Transverse colon (tissue), 4 donors: ENCODE measurements at regions not wholly inside any gene's neighbourhood (a gene's known extent, or its start where the extent isn't known, plus 50 kb on each side); places are given as distances from the start of the nearest gene placed in this dataset.

Experiments
- DNase-seq: peaks from one replicate; pipeline ENCODE4 v3.0.0-alpha.2; 2019
- H3K27ac ChIP-seq, 4 donors: fragments of 200-600 bp; sonication (generic); 2 replicates each; pipeline ENCODE4 v1.5.1; 2016 to 2018; ENCODE audit warnings: inconsistent platforms in 4 of 4
- H3K27me3 ChIP-seq: fragments of 200-600 bp; sonication (generic); 2 replicates; pipeline ENCODE4 v1.5.1; 2017; ENCODE audit warnings: inconsistent platforms
- H3K36me3 ChIP-seq, 4 donors: fragments of 200-600 bp; sonication (generic); 2 replicates each; pipeline ENCODE4 v1.5.1; 2017 to 2019; ENCODE audit warnings: inconsistent platforms in 4 of 4
- H3K4me1 ChIP-seq, 4 donors: fragments of 200-600 bp; sonication (generic); 2 replicates each; pipeline ENCODE4 v1.5.1; 2017 to 2020; ENCODE audit warnings: inconsistent platforms in 4 of 4
- H3K4me3 ChIP-seq, 4 donors: fragments of 200-600 bp; sonication (generic); 1 replicate in 1 of 4; 2 replicates in 3 of 4; pipeline versions ENCODE4 v1.5.1 to v1.6.1; 2017 to 2019; ENCODE audit warnings: inconsistent platforms in 4 of 4
- H3K9me3 ChIP-seq, 2 donors: fragments of 200-600 bp; sonication (generic); 2 replicates each; pipeline ENCODE4 v1.5.1; 2017 to 2019; ENCODE audit warnings: inconsistent platforms in 2 of 2
- EP300 ChIP-seq: sonication (generic); formaldehyde crosslinking; IDR thresholded peaks from one replicate; pipeline ENCODE4 v1.6.1; 2017; ENCODE audit warnings: antibody characterized with exemption, low read depth
- POLR2A ChIP-seq: fragments of 450-650 bp; IDR thresholded peaks from one replicate; pipeline ENCODE4 v1.6.1; 2016; ENCODE audit warnings: antibody characterized with exemption, mild to moderate bottlenecking, moderate library complexity
- POLR2AphosphoS5 ChIP-seq, 3 donors: sonication (generic); formaldehyde crosslinking; IDR thresholded peaks; one replicate each; pipeline ENCODE4 v1.6.1; 2016; ENCODE audit warnings: antibody characterized with exemption in 3 of 3
- WGBS, 2 donors: methylation state at CpG; one replicate each; pipeline ENCODE4 v1.1.5; 2018; ENCODE audit warnings: low coverage in 1 of 2; 5-methylcytosine and 5-hydroxymethylcytosine counted together
- in situ Hi-C, 4 donors: fragments of 200-750 bp; cut with MboI; loops; one replicate each; pipeline versions ENCODE4 v1.15.0 to v1.15.1; 2017; ENCODE audit warnings: low sequenced_read_pairs in 3 of 4, low pct_ligation_motif_present in 1 of 4, low pct_unique_long_range_greater_than_20kb in 1 of 4
- intact Hi-C: fragments of 100-400 bp; cut with DNase I; formaldehyde crosslinking; loops from one replicate; pipeline ENCODE4 v1.15.1; 2023; ENCODE audit warnings: low total_unique reads
- TF ChIP-seq, protein P1 (sequence below), 5 experiments: fragments of 200-600 bp in 3 of 5; fragments of 450-650 bp in 2 of 5; sonication (generic) in 3 of 5; IDR thresholded peaks; 1 replicate in 2 of 5; 2 replicates in 3 of 5; pipeline ENCODE4 v1.5.1; 2016 to 2017; ENCODE audit warnings: antibody characterized with exemption in 5 of 5, inconsistent platforms in 3 of 5, mild to moderate bottlenecking in 2 of 5, moderate library complexity in 1 of 5

DNA sequence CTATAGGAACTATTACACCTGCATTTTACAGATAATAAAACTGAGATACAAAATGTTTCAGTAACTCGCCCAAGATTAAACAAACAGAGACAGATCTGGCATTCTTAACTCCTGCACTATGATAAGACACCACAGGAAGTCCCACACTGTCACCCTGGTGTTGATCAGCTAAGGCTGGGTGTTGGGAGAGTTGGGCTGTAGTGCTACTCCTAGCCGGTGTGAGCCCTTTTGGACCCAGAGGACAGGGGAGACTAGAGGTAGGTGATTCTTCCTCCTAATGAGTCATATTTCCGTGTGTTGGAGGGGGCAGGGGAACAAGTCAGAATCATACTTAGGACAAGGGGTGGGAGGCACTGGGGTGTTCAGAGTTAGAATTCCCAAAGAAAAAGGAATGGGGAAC, 353.2 kb upstream of the TENM4 start:
- in situ Hi-C loops, result no loop called here
- DNase-seq, result no peak
- WGBS, 2 donors, result 50 to 52% methylated on average over 1 to 3 of the region's 3 CpGs

DNA sequence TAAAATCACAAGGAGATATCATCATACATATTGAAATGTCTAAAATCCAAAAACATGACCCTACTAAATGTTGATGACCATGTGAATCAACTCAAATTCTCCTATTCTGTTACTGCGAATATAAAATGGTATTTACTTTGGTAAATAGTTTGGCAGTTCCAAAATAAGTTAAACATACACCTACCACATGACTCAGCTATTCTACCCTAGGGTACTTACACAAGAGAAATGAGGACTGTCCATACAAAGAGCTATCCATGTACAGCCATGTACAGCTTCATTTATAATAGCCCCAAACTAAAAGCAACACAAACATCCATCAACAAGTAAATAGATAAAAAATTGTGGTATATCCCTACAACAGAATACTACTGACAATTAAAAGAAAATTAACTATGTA, 346.1 kb upstream of the TENM4 start:
- intact Hi-C loops, result no loop called here
- Histone ChIP-seq H3K4me1 (no peaks in the 10 kb centered on the region), H3K4me3 (no peak overlapping the region), H3K9me3 (no peaks in the 10 kb centered on the region), H3K36me3 (no peaks in the 10 kb centered on the region), H3K27ac (no peak overlapping the region), H3K27me3 (no peaks in the 10 kb centered on the region)
- in situ Hi-C loops, result no loop called here
- TF ChIP-seq POLR2A (no peak), POLR2AphosphoS5 (IDR thresholded peaks at IDR 0.05) (no peak), EP300 (no peak)
- TF ChIP-seq, protein P1, sequence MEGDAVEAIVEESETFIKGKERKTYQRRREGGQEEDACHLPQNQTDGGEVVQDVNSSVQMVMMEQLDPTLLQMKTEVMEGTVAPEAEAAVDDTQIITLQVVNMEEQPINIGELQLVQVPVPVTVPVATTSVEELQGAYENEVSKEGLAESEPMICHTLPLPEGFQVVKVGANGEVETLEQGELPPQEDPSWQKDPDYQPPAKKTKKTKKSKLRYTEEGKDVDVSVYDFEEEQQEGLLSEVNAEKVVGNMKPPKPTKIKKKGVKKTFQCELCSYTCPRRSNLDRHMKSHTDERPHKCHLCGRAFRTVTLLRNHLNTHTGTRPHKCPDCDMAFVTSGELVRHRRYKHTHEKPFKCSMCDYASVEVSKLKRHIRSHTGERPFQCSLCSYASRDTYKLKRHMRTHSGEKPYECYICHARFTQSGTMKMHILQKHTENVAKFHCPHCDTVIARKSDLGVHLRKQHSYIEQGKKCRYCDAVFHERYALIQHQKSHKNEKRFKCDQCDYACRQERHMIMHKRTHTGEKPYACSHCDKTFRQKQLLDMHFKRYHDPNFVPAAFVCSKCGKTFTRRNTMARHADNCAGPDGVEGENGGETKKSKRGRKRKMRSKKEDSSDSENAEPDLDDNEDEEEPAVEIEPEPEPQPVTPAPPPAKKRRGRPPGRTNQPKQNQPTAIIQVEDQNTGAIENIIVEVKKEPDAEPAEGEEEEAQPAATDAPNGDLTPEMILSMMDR (IDR thresholded peaks at IDR 0.05), result no peak
- DNase-seq, result no peak
- 31 to 45% methylated on average over 1 of the region's 1 CpG for WGBS, 2 donors

More for the DNA sequence above, 353.2 kb upstream of the TENM4 start:
- intact Hi-C loops, result no loop called here
- H3K27me3 ChIP-seq, result no peaks in the 10 kb centered on the region
- TF ChIP-seq POLR2A (no peak), POLR2AphosphoS5 (IDR thresholded peaks at IDR 0.05) (no peak), EP300 (no peak)
- TF ChIP-seq, protein P1 (IDR thresholded peaks at IDR 0.05), result no peak
- no peaks in the 10 kb centered on the region for H3K9me3 ChIP-seq
- no peaks in the 10 kb centered on the region for H3K36me3 ChIP-seq
- H3K4me3 ChIP-seq, result no peak overlapping the region
- H3K27ac ChIP-seq, result no peak overlapping the region
- no peaks in the 10 kb centered on the region for H3K4me1 ChIP-seq

DNA sequence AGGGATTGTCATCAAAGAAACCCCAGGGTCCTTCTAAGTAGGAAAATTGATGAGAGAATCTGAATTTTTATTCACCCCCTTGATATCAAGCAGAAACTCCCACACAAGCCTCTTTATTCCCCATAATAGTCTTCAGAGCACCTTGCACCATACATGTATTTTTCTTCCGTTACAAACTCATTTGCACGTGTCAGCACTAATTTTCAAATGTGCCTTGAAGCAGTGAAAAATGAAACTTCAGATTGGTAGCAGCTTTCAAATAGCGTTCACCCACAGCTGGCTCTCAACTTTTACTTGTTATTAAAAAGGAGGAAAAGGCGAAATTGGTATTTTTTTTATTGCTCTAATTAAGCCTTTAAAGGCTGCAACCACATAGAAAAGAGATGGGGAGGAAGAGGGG, 343.0 kb upstream of the TENM4 start:
- H3K4me3 ChIP-seq, result no peak overlapping the region
- WGBS, 2 donors, result 66 to 86% methylated on average over 4 of the region's 4 CpGs
- H3K4me1 ChIP-seq, result no peaks in the 10 kb centered on the region
- H3K27ac ChIP-seq, result no peak overlapping the region
- intact Hi-C loops, result no loop called here
- in situ Hi-C loops, result no loop called here
- TF ChIP-seq EP300 (no peak), POLR2A (no peak), POLR2AphosphoS5 (IDR thresholded peaks at IDR 0.05) (no peak)
- TF ChIP-seq, protein P1 (IDR thresholded peaks at IDR 0.05), result no peak
- DNase-seq, result no peak
- H3K36me3 ChIP-seq, result no peaks in the 10 kb centered on the region
- no peaks in the 10 kb centered on the region for H3K27me3 ChIP-seq
- no peaks in the 10 kb centered on the region for H3K9me3 ChIP-seq

DNA sequence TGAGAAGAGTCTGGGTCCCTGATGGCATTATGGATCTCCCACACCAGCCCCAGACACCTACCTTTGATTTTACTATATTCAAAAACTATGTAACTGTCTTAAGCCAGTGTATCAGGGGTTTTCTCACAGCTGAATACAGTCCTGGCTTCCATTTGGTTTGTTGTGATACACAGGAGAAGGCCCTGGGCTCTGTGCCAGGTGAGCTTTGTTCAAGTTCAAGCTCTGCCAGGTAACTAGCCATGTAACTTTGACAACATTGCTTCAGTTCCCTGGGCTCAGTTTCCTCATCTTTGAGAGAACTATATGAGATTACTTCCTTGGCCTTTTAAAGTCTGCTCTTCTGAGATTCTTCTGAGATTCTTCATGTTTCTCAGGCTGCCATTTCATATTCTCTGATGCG, 327.5 kb upstream of the TENM4 start:
- in situ Hi-C loops (loop anchor here in 1 of 4 donors (25.0 kb wide), 1 partner anchor 394 kb away; no protein-coding TSS in a partner anchor), intact Hi-C loops (no loop called here)
- no peak for TF ChIP-seq POLR2A
- TF ChIP-seq POLR2AphosphoS5 (IDR thresholded peaks at IDR 0.05), result no peak
- TF ChIP-seq, protein P1 (IDR thresholded peaks at IDR 0.05), result no peak
- TF ChIP-seq EP300, result no peak
- Histone ChIP-seq H3K4me3 (no peak overlapping the region), H3K27me3 (no peaks in the 10 kb centered on the region), H3K36me3 (no peaks in the 10 kb centered on the region), H3K9me3 (no peaks in the 10 kb centered on the region), H3K4me1 (no peaks in the 10 kb centered on the region), H3K27ac (no peak overlapping the region)
- peak; percentile 44 for DNase-seq
- 0 to 66% methylated on average over 1 of the region's 1 CpG for WGBS, 2 donors
